Ovary (tissue), 7 donors: ENCODE measurements at regions not wholly inside any gene's neighbourhood (a gene's known extent, or its start where the extent isn't known, plus 50 kb on each side); places are given as distances from the start of the nearest gene placed in this dataset.

Source experiments
- DNase-seq, 5 donors: peaks; one replicate each; pipeline ENCODE4 v3.0.0-alpha.2; 2019 to 2020
- H3K27ac ChIP-seq, 2 donors: fragments of 200-600 bp; one replicate each; pipeline versions ENCODE4 v1.5.1 to v1.8.0; 2019 to 2022
- H3K27me3 ChIP-seq: fragments of 200-600 bp; one replicate; pipeline ENCODE4 v1.8.0; 2022
- H3K36me3 ChIP-seq: fragments of 200-600 bp; sonication (generic); one replicate; pipeline ENCODE4 v1.5.1; 2019
- H3K4me1 ChIP-seq: one replicate; pipeline ENCODE4 v1.8.1; 2013; ENCODE audit warnings: mild to moderate bottlenecking, moderate library complexity; ENCODE audit not compliant: insufficient read depth
- H3K4me3 ChIP-seq: fragments of 200-600 bp; sonication (generic); one replicate; pipeline ENCODE4 v1.5.1; 2017
- H3K9me3 ChIP-seq, 2 donors: fragments of 200-600 bp in 1 of 2; sonication (generic) in 1 of 2; one replicate each; pipeline versions ENCODE4 v1.5.1 to v1.8.1; 2013 to 2019; ENCODE audit warnings: mild to moderate bottlenecking in 1 of 2, moderate library complexity in 1 of 2
- EP300 ChIP-seq: sonication (generic); formaldehyde crosslinking; IDR thresholded peaks from one replicate; pipeline ENCODE4 v1.6.1; 2017; ENCODE audit warnings: antibody characterized with exemption
- POLR2A ChIP-seq: fragments of 450-650 bp; IDR thresholded peaks from one replicate; pipeline ENCODE4 v1.6.1; 2017; ENCODE audit warnings: antibody characterized with exemption, mild to moderate bottlenecking, moderate library complexity
- WGBS, 3 donors: extraction: QIAGEN DNeasy Blood & Tissue Kit in 1 of 3; methylation state at CpG; one replicate each; pipeline versions ENCODE4 v1.1.5 to v1.1.7; 2013 to 2017; 5-methylcytosine and 5-hydroxymethylcytosine counted together
- intact Hi-C, 4 donors: fragments of 100-400 bp; cut with DNase I; formaldehyde crosslinking; loops; one replicate each; pipeline versions ENCODE4 v1.11.0 to v1.15.1; 2022 to 2023
- TF ChIP-seq, protein P1 (sequence below), 3 donors: fragments of 450-650 bp in 2 of 3; fragments of 200-600 bp in 1 of 3; IDR thresholded peaks; one replicate each; pipeline versions ENCODE4 v1.5.1 to v1.8.0; 2016 to 2022; ENCODE audit warnings: antibody characterized with exemption in 3 of 3, mild to moderate bottlenecking in 1 of 3
- donor health status: DM: no; HTN: no; CAD: no; lungs with moderate emphysema.
- donor health status: DM: no; HTN: no; CAD: no.
- donor health status: Bipolar disorder and iron deficiency.
- donor health status: DM: no; HTN: no; CAD: no.
- donor health status: DM: yes; HTN: yes; CAD: no.

DNA sequence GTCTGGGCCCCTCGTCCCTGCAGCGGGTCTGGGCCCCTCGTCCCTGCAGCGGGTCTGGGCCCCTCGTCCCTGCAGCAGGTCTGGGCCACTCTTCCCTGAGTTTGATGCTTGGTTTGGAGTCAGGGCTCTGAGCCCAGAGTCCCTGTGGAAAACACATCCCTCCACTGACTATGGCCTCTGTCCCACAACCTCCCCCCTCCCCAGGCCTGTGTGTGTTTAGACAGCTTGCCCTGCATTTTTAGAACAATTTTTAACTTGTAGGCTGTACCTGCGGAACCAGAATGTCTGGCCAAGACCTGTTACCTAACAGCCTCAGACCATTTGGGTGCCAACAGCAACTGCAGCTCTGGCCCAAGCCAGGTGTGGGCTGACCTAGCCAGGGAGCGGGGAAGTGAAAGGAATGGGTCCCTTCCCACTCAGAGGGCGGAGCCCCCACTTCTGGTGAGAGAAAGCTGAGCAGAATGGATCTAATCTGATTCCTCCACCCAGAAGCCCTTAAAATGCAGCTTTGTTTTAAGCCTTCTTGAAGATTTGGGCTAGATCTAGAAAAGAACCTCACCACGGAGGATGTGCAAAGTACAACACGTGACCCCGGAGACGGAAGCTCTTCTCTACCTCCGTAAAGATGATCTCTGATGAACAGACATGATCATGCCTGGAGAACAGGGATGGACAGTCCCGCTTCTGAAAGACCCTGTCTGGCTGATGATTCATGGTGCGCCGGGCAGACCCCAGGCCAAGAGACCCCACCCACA is 60.5 kb upstream of the TFRC start:
- 85 to 88% (median 87%) methylated on average over 16 of the region's 16 CpGs for WGBS, 3 donors
- H3K9me3 ChIP-seq: no peaks in the 10 kb centered on the region
- H3K36me3 ChIP-seq: no peaks in the 10 kb centered on the region

DNA sequence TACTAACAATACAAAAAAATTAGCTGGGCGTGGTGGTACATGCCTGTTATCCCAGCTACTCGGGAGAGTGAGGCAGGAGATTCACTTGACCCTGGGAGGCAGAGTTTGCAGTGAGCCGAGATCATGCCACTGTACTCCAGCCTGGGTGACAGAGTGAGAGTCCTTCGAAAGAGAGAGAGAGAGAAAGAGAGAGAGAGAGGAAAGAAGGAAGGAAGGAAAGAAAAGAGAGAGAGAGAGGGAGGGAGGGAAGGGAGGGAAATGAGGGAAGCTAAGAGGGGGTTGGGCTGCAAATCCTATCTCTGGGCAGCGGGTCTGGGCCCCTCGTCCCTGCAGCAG is 59.9 kb upstream of the TFRC start:
- H3K9me3 ChIP-seq: no peaks in the 10 kb centered on the region
- intact Hi-C loops: no loop called here
- 81 to 86% (median 84%) methylated on average over 6 of the region's 6 CpGs for WGBS, 3 donors
- no peak overlapping the region for H3K27ac ChIP-seq
- no peaks in the 10 kb centered on the region for H3K27me3 ChIP-seq
- TF ChIP-seq, protein P1, sequence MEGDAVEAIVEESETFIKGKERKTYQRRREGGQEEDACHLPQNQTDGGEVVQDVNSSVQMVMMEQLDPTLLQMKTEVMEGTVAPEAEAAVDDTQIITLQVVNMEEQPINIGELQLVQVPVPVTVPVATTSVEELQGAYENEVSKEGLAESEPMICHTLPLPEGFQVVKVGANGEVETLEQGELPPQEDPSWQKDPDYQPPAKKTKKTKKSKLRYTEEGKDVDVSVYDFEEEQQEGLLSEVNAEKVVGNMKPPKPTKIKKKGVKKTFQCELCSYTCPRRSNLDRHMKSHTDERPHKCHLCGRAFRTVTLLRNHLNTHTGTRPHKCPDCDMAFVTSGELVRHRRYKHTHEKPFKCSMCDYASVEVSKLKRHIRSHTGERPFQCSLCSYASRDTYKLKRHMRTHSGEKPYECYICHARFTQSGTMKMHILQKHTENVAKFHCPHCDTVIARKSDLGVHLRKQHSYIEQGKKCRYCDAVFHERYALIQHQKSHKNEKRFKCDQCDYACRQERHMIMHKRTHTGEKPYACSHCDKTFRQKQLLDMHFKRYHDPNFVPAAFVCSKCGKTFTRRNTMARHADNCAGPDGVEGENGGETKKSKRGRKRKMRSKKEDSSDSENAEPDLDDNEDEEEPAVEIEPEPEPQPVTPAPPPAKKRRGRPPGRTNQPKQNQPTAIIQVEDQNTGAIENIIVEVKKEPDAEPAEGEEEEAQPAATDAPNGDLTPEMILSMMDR (IDR thresholded peaks at IDR 0.05): no peak
- no peak for TF ChIP-seq EP300
- TF ChIP-seq POLR2A: no peak
- H3K36me3 ChIP-seq: no peaks in the 10 kb centered on the region
- H3K4me1 ChIP-seq: peaks cover 4% of the 10 kb centered on the region
- DNase-seq: no peak
- H3K4me3 ChIP-seq: no peak overlapping the region

More for the DNA sequence above, 60.5 kb upstream of the TFRC start:
- intact Hi-C loops: no loop called here
- H3K4me3 ChIP-seq: no peak overlapping the region
- no peak for DNase-seq
- peaks cover 4% of the 10 kb centered on the region for H3K4me1 ChIP-seq
- TF ChIP-seq, protein P1 (IDR thresholded peaks at IDR 0.05): no peak
- no peak for TF ChIP-seq POLR2A
- TF ChIP-seq EP300: no peak
- no peaks in the 10 kb centered on the region for H3K27me3 ChIP-seq
- H3K27ac ChIP-seq: no peak overlapping the region

GRCh38 chr3:196141052-196141865 is 59.4 kb upstream of the TFRC start:
- Histone ChIP-seq H3K36me3 (no peaks in the 10 kb centered on the region), H3K27ac (no peak overlapping the region), H3K4me1 (peaks cover 7% of the 10 kb centered on the region), H3K9me3 (no peaks in the 10 kb centered on the region), H3K27me3 (no peaks in the 10 kb centered on the region), H3K4me3 (no peak overlapping the region)
- WGBS, 3 donors: 86 to 88% (median 88%) methylated on average over 15 of the region's 15 CpGs
- no peak for DNase-seq
- intact Hi-C loops: no loop called here
- TF ChIP-seq POLR2A (no peak), EP300 (no peak)
- TF ChIP-seq, protein P1 (IDR thresholded peaks at IDR 0.05): no peak

DNA sequence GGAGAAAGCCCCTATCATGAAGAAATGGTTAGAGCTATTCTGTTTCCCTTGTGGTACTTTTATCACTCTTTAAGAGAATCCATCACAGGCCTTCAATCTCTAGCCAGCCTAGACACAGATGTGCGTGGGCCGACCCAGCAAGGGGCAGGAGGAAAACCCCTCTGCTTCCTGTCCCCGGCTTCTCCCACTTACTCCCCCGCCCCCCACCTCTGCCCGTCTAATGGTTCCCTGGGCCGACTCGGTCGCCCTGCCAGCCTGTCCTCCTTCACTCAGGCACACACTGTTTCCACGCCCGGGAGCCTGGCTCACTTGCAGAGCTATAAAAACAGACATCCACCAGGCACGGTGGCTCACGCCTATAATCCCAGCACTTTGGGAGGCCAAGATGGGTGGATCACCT is 58.3 kb upstream of the TFRC start:
- WGBS, 3 donors: 55 to 67% (median 61%) methylated on average over 12 of the region's 12 CpGs
- TF ChIP-seq EP300 (no peak), POLR2A (no peak)
- TF ChIP-seq, protein P1 (IDR thresholded peaks at IDR 0.05): no peak
- peaks cover 13% of the 10 kb centered on the region for H3K4me1 ChIP-seq
- no peak overlapping the region for H3K4me3 ChIP-seq
- no peaks in the 10 kb centered on the region for H3K9me3 ChIP-seq
- DNase-seq: peak in 2 of 5 donors; percentile 33 to 54
- no peaks in the 10 kb centered on the region for H3K36me3 ChIP-seq
- no peaks in the 10 kb centered on the region for H3K27me3 ChIP-seq
- intact Hi-C loops: no loop called here
- H3K27ac ChIP-seq: peak overlapping the region in 1 of 2 donors; percentile 34
